CMK (cell line): ENCODE measurements at regions not wholly inside any gene's neighbourhood (a gene's known extent, or its start where the extent isn't known, plus 50 kb on each side); places are given as distances from the start of the nearest gene placed in this dataset.
"Not testable (repeated sequence)": the region's sequence is repeated elsewhere in the genome, so short reads cannot be mapped to it uniquely, and the experiment has no call there.

Experiments used
- DNase-seq: peaks from one replicate; pipeline ENCODE4 v3.0.0-alpha.2; 2010; ENCODE audit warnings: low read depth

GRCh38 chrX:1140236-1140681, 72.2 kb downstream of the CRLF2 start:
- no peak for DNase-seq

GRCh38 chrX:1139185-1139500, 73.3 kb downstream of the CRLF2 start:
- no peak for DNase-seq

GRCh38 chrX:1138476-1139184, 73.8 kb downstream of the CRLF2 start:
- no peak for DNase-seq

- DNase-seq = no peak
Observed at GRCh38 chrX:1137531-1137930, 74.9 kb downstream of the CRLF2 start.

GRCh38 chrX:1136582-1136981, 75.9 kb downstream of the CRLF2 start:
- DNase-seq = not testable (repeated sequence)

- no peak for DNase-seq
Observed at GRCh38 chrX:1134976-1135375, 77.5 kb downstream of the CRLF2 start.

- no peak for DNase-seq
Observed at GRCh38 chrX:1134156-1134555, 78.3 kb downstream of the CRLF2 start.

GRCh38 chrX:1126738-1127137, 85.7 kb downstream of the CRLF2 start:
- no peak for DNase-seq

- no peak for DNase-seq
Observed at GRCh38 chrX:1124531-1124930, 87.9 kb downstream of the CRLF2 start.

- not testable (repeated sequence) for DNase-seq
Observed at GRCh38 chrX:1122851-1123250, 89.6 kb downstream of the CRLF2 start.

GRCh38 chrX:1119275-1119674, 93.2 kb downstream of the CRLF2 start:
- DNase-seq = no peak

GRCh38 chrX:1118572-1119199, 93.8 kb downstream of the CRLF2 start:
- no peak for DNase-seq

GRCh38 chrX:1115411-1115810, 97.0 kb downstream of the CRLF2 start:
- not testable (repeated sequence) for DNase-seq

GRCh38 chrX:1112321-1112720, 100.1 kb downstream of the CRLF2 start:
- DNase-seq = no peak

- DNase-seq = no peak
Observed at GRCh38 chrX:1111601-1112300, 100.7 kb downstream of the CRLF2 start.

- no peak for DNase-seq
Observed at GRCh38 chrX:1109580-1110119, 102.8 kb downstream of the CRLF2 start.

- no peak for DNase-seq
Observed at GRCh38 chrX:1108501-1109445, 103.7 kb downstream of the CRLF2 start.

GRCh38 chrX:1106478-1107210, 105.8 kb downstream of the CRLF2 start:
- no peak for DNase-seq

- no peak for DNase-seq
Observed at GRCh38 chrX:1105671-1106419, 106.6 kb downstream of the CRLF2 start.

GRCh38 chrX:1105031-1105430, 107.4 kb downstream of the CRLF2 start:
- not testable (repeated sequence) for DNase-seq
